Osteocyte (in vitro differentiated cells): ENCODE measurements at regions not wholly inside any gene's neighbourhood (a gene's known extent, or its start where the extent isn't known, plus 50 kb on each side); places are given as distances from the start of the nearest gene placed in this dataset.

Experiments used
- DNase-seq: peaks from one replicate; pipeline ENCODE4 v3.0.0; 2021; ENCODE audit warnings: mixed read lengths; ENCODE audit not compliant: unreplicated experiment; ENCODE audit errors: extremely low spot score
- H3K27ac Mint-ChIP-seq: one replicate; pipeline ENCODE4 v1.8.0; 2021; ENCODE audit warnings: mild to moderate bottlenecking, mixed read lengths; ENCODE audit not compliant: unreplicated experiment
- H3K27me3 Mint-ChIP-seq: one replicate; pipeline ENCODE4 v1.8.0; 2021; ENCODE audit warnings: mixed read lengths; ENCODE audit not compliant: unreplicated experiment
- H3K36me3 Mint-ChIP-seq: one replicate; pipeline ENCODE4 v1.8.0; 2021; ENCODE audit warnings: mixed read lengths; ENCODE audit not compliant: unreplicated experiment
- H3K4me1 Mint-ChIP-seq: one replicate; pipeline ENCODE4 v1.8.0; 2021; ENCODE audit warnings: mixed read lengths; ENCODE audit not compliant: unreplicated experiment
- H3K4me3 Mint-ChIP-seq: one replicate; pipeline ENCODE4 v1.8.0; 2021; ENCODE audit warnings: mild to moderate bottlenecking, moderate library complexity, mixed read lengths; ENCODE audit not compliant: unreplicated experiment
- H3K9me3 Mint-ChIP-seq: one replicate; pipeline ENCODE4 v1.8.0; 2021; ENCODE audit warnings: mixed read lengths; ENCODE audit not compliant: unreplicated experiment
- CTCF ChIP-seq: fragments of 200-600 bp; sonication (generic); IDR thresholded peaks from 2 replicates; pipeline ENCODE4 v1.5.0; 2021; ENCODE audit warnings: antibody characterized with exemption, mild to moderate bottlenecking, moderate library complexity

GRCh38 chr12:84632556-84632955 lies 280.0 kb downstream of the SLC6A15 start:
- no peak overlapping the region for H3K27ac Mint-ChIP-seq

GRCh38 chr12:84631020-84631419 lies 281.6 kb downstream of the SLC6A15 start:
- DNase-seq: no peak
- H3K27ac Mint-ChIP-seq: no peak overlapping the region
- TF ChIP-seq CTCF: no peak
- peaks cover 9% of the 10 kb centered on the region for H3K9me3 Mint-ChIP-seq
- no peaks in the 10 kb centered on the region for H3K36me3 Mint-ChIP-seq
- H3K4me1 Mint-ChIP-seq: no peaks in the 10 kb centered on the region
- H3K4me3 Mint-ChIP-seq: no peak overlapping the region
- no peaks in the 10 kb centered on the region for H3K27me3 Mint-ChIP-seq

More at GRCh38 chr12:84632556-84632955, 280.0 kb downstream of the SLC6A15 start:
- H3K4me1 Mint-ChIP-seq: peaks cover 5% of the 10 kb centered on the region
- no peaks in the 10 kb centered on the region for H3K36me3 Mint-ChIP-seq
- no peaks in the 10 kb centered on the region for H3K27me3 Mint-ChIP-seq
- no peak for DNase-seq
- no peak overlapping the region for H3K4me3 Mint-ChIP-seq
- TF ChIP-seq CTCF: no peak
- H3K9me3 Mint-ChIP-seq: peaks cover 9% of the 10 kb centered on the region

- Mint-ChIP-seq H3K4me1 (no peaks in the 10 kb centered on the region), H3K9me3 (no peaks in the 10 kb centered on the region), H3K27ac (no peak overlapping the region), H3K27me3 (no peaks in the 10 kb centered on the region), H3K36me3 (no peaks in the 10 kb centered on the region), H3K4me3 (no peak overlapping the region)
- TF ChIP-seq CTCF: no peak
- DNase-seq: no peak
Observed at GRCh38 chr12:84627593-84627992, 285.0 kb downstream of the SLC6A15 start.

GRCh38 chr12:84624601-84625000 lies 288.0 kb downstream of the SLC6A15 start:
- TF ChIP-seq CTCF: no peak

GRCh38 chr12:84619053-84619571 lies 293.5 kb downstream of the SLC6A15 start:
- Mint-ChIP-seq H3K27ac (no peak overlapping the region), H3K9me3 (no peaks in the 10 kb centered on the region), H3K4me3 (no peak overlapping the region), H3K4me1 (no peaks in the 10 kb centered on the region), H3K27me3 (no peaks in the 10 kb centered on the region), H3K36me3 (no peaks in the 10 kb centered on the region)
- TF ChIP-seq CTCF: peak; percentile 45
- DNase-seq: no peak

More at GRCh38 chr12:84624601-84625000, 288.0 kb downstream of the SLC6A15 start:
- no peaks in the 10 kb centered on the region for H3K4me1 Mint-ChIP-seq
- H3K27ac Mint-ChIP-seq: no peak overlapping the region
- no peak overlapping the region for H3K4me3 Mint-ChIP-seq
- H3K27me3 Mint-ChIP-seq: no peaks in the 10 kb centered on the region
- no peaks in the 10 kb centered on the region for H3K9me3 Mint-ChIP-seq
- no peak for DNase-seq
- no peaks in the 10 kb centered on the region for H3K36me3 Mint-ChIP-seq
